MM.1S (cell line): ENCODE measurements at regions not wholly inside any gene's neighbourhood (a gene's known extent, or its start where the extent isn't known, plus 50 kb on each side); places are given as distances from the start of the nearest gene placed in this dataset.

Experiments used
- DNase-seq: peaks from one replicate; pipeline ENCODE4 v3.0.0-alpha.2; 2015
- H2AFZ ChIP-seq: fragments of 300-600 bp; sonication (generic); 2 replicates; pipeline ENCODE4 v1.6.0; 2016; ENCODE audit warnings: antibody characterized with exemption, low read length
- H3F3A ChIP-seq: fragments of 300-600 bp; sonication (generic); 2 replicates; pipeline ENCODE4 v1.6.1; 2016; ENCODE audit warnings: mild to moderate bottlenecking, antibody characterized with exemption, low read length, moderate library complexity, mixed read lengths; ENCODE audit not compliant: insufficient read depth
- H3K27ac ChIP-seq: fragments of 300-600 bp; sonication (generic); 2 replicates; pipeline ENCODE4 v1.5.1; 2016; ENCODE audit warnings: mild to moderate bottlenecking, low read length
- H3K27me3 ChIP-seq: fragments of 300-600 bp; sonication (generic); replicated peaks from 2 replicates; pipeline ENCODE4 v1.6.0; 2016; ENCODE audit warnings: low read length; ENCODE audit not compliant: insufficient read depth
- H3K36me3 ChIP-seq: fragments of 300-600 bp; sonication (generic); replicated peaks from 2 replicates; pipeline ENCODE4 v1.6.1; 2016; ENCODE audit warnings: mild to moderate bottlenecking, low read length, mixed read lengths; ENCODE audit not compliant: insufficient read depth
- H3K4me1 ChIP-seq: fragments of 300-600 bp; sonication (generic); 2 replicates; pipeline ENCODE4 v1.6.1; 2016; ENCODE audit warnings: low read length, mixed read lengths
- H3K4me2 ChIP-seq: fragments of 300-600 bp; sonication (generic); 2 replicates; pipeline ENCODE4 v1.6.0; 2016; ENCODE audit warnings: low read depth, low read length
- H3K4me3 ChIP-seq: fragments of 300-600 bp; sonication (generic); 2 replicates; pipeline ENCODE4 v1.5.1; 2016; ENCODE audit warnings: low read length, mixed read lengths
- H3K79me2 ChIP-seq: fragments of 300-600 bp; sonication (generic); 2 replicates; pipeline ENCODE4 v1.6.1; 2016; ENCODE audit warnings: mixed run types, low read length, mixed read lengths
- H3K9ac ChIP-seq: fragments of 300-600 bp; sonication (generic); 2 replicates; pipeline ENCODE4 v1.6.1; 2016; ENCODE audit warnings: low read length, mixed read lengths
- H3K9me2 ChIP-seq: fragments of 300-600 bp; sonication (generic); replicated peaks from 2 replicates; pipeline ENCODE4 v1.6.1; 2016; ENCODE audit warnings: mild to moderate bottlenecking, low read length, mixed read lengths; ENCODE audit not compliant: insufficient read depth
- H3K9me3 ChIP-seq: fragments of 300-600 bp; sonication (generic); replicated peaks from 2 replicates; pipeline ENCODE4 v1.6.1; 2016; ENCODE audit warnings: mild to moderate bottlenecking, low read length, mixed read lengths; ENCODE audit not compliant: insufficient read depth
- H4K20me1 ChIP-seq: fragments of 300-600 bp; sonication (generic); 2 replicates; pipeline ENCODE4 v1.6.1; 2016; ENCODE audit warnings: mild to moderate bottlenecking, low read length, moderate library complexity, mixed read lengths; ENCODE audit not compliant: insufficient read depth
- EZH2 ChIP-seq: fragments of 300-600 bp; sonication (generic); optimal IDR thresholded peaks from 2 replicates; pipeline ENCODE3; 2017; ENCODE audit warnings: low read depth, mild to moderate bottlenecking, antibody characterized with exemption, low read length, mixed read lengths
- EZH2phosphoT487 ChIP-seq: fragments of 300-600 bp; sonication (generic); IDR thresholded peaks from 2 replicates; pipeline ENCODE4 v1.6.1; 2018; ENCODE audit warnings: antibody characterized with exemption, low read length
- TF ChIP-seq, protein P1 (sequence below): fragments of 300-600 bp; sonication (generic); IDR thresholded peaks from 2 replicates; pipeline ENCODE4 v1.5.1; 2016; ENCODE audit warnings: antibody characterized with exemption, low read length, mixed read lengths

DNA sequence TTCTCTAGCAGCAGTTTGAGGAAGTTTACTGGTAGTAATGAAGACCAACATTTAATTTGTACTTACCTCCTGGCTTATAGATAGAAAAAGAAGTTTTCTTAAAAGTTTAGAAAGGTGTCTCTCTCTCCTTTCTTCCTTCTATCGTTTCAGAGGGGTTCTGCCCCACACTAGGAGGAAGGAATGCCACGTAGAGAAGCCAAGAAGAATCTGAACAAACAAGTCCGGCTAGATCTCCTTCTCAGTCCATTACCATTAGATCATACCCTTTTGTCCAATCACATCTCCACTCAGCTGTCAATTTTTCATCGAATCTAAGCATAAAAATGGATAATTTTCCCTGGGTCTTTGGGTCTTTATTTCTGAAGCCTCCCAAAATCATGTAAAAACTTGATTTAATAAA, 1048.1 kb downstream of the SI start:
- H3K4me2 ChIP-seq, result no peak overlapping the region
- no peaks in the 10 kb centered on the region for H3K9me2 ChIP-seq
- TF ChIP-seq EZH2 (no peak), EZH2phosphoT487 (no peak)
- TF ChIP-seq, protein P1, sequence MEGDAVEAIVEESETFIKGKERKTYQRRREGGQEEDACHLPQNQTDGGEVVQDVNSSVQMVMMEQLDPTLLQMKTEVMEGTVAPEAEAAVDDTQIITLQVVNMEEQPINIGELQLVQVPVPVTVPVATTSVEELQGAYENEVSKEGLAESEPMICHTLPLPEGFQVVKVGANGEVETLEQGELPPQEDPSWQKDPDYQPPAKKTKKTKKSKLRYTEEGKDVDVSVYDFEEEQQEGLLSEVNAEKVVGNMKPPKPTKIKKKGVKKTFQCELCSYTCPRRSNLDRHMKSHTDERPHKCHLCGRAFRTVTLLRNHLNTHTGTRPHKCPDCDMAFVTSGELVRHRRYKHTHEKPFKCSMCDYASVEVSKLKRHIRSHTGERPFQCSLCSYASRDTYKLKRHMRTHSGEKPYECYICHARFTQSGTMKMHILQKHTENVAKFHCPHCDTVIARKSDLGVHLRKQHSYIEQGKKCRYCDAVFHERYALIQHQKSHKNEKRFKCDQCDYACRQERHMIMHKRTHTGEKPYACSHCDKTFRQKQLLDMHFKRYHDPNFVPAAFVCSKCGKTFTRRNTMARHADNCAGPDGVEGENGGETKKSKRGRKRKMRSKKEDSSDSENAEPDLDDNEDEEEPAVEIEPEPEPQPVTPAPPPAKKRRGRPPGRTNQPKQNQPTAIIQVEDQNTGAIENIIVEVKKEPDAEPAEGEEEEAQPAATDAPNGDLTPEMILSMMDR, result no peak
- no peaks in the 10 kb centered on the region for H4K20me1 ChIP-seq
- no peaks in the 10 kb centered on the region for H3K79me2 ChIP-seq
- H3K27ac ChIP-seq, result no peak overlapping the region
- H3K9ac ChIP-seq, result no peak overlapping the region
- no peak overlapping the region for H3K4me3 ChIP-seq
- no peak for DNase-seq
- no peaks in the 10 kb centered on the region for H3K4me1 ChIP-seq
- H3F3A ChIP-seq, result no peaks in the 10 kb centered on the region
- no peaks in the 10 kb centered on the region for H3K9me3 ChIP-seq
- H3K36me3 ChIP-seq, result no peaks in the 10 kb centered on the region
- no peak overlapping the region for H2AFZ ChIP-seq
- H3K27me3 ChIP-seq, result no peaks in the 10 kb centered on the region

GRCh38 chr3:164024786-164025185, 1053.5 kb downstream of the SI start:
- H3K4me3 ChIP-seq, result no peak overlapping the region
- TF ChIP-seq EZH2phosphoT487 (no peak), EZH2 (no peak)
- TF ChIP-seq, protein P1, result no peak
- H3K4me2 ChIP-seq, result no peak overlapping the region
- no peak overlapping the region for H3K27ac ChIP-seq
- no peaks in the 10 kb centered on the region for H3K79me2 ChIP-seq
- no peaks in the 10 kb centered on the region for H3K9me2 ChIP-seq
- H3K27me3 ChIP-seq, result no peaks in the 10 kb centered on the region
- no peak for DNase-seq
- no peaks in the 10 kb centered on the region for H3K9me3 ChIP-seq
- H3K9ac ChIP-seq, result no peak overlapping the region
- no peak overlapping the region for H2AFZ ChIP-seq
- no peaks in the 10 kb centered on the region for H3F3A ChIP-seq
- H3K36me3 ChIP-seq, result no peaks in the 10 kb centered on the region
- H3K4me1 ChIP-seq, result no peaks in the 10 kb centered on the region
- H4K20me1 ChIP-seq, result no peaks in the 10 kb centered on the region

- no peak overlapping the region for H3K4me3 ChIP-seq
- H3K9me2 ChIP-seq, result no peaks in the 10 kb centered on the region
- TF ChIP-seq EZH2, result no peak
- no peak for TF ChIP-seq EZH2phosphoT487
- H3K4me2 ChIP-seq, result no peak overlapping the region
- no peaks in the 10 kb centered on the region for H3K4me1 ChIP-seq
- H3K9ac ChIP-seq, result no peak overlapping the region
- DNase-seq, result no peak
- no peaks in the 10 kb centered on the region for H3K9me3 ChIP-seq
- no peaks in the 10 kb centered on the region for H3K79me2 ChIP-seq
- no peak overlapping the region for H2AFZ ChIP-seq
- no peaks in the 10 kb centered on the region for H3K27me3 ChIP-seq
- no peaks in the 10 kb centered on the region for H4K20me1 ChIP-seq
- no peak overlapping the region for H3K27ac ChIP-seq
- H3K36me3 ChIP-seq, result no peaks in the 10 kb centered on the region
- no peaks in the 10 kb centered on the region for H3F3A ChIP-seq
These were observed 1054.8 kb downstream of the SI start for GRCh38 chr3:164023480-164023879.

DNA sequence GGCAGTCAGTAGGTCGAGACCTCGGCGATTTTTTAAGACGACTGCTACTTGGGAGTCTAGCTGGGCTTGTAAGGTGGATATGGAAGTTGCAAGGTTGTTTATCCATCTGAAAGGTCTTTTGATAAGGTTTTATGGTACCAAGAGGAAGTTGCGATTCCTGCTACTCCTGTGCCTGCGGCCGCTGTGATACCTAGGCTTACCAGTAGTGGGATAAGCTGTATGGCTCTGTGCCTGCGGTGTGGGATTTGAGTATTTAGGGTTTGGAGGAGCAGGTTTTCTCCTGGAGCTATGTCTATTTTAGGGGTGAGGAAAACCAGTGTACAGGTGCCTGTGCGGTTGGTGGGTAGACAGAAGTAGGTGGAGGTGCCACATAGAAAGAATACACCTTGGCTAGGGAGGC, 1059.8 kb downstream of the SI start:
- Histone ChIP-seq H3K9ac (no peak overlapping the region), H3K9me3 (no peaks in the 10 kb centered on the region), H3K4me2 (no peak overlapping the region), H3K4me3 (no peak overlapping the region), H3K36me3 (no peaks in the 10 kb centered on the region), H3K9me2 (no peaks in the 10 kb centered on the region), H3F3A (no peaks in the 10 kb centered on the region), H4K20me1 (no peaks in the 10 kb centered on the region), H3K27me3 (no peaks in the 10 kb centered on the region), H3K79me2 (no peaks in the 10 kb centered on the region), H2AFZ (no peak overlapping the region), H3K27ac (no peak overlapping the region), H3K4me1 (no peaks in the 10 kb centered on the region)
- TF ChIP-seq EZH2 (no peak), EZH2phosphoT487 (no peak)
- TF ChIP-seq, protein P1, result no peak
- no peak for DNase-seq
